Activated CD8-positive, alpha-beta memory T cell treated with anti-CD3 and anti-CD28 coated beads, Interleukin-2, amount 50 U/mL, for 24 hours (primary cell): ENCODE measurements at regions not wholly inside any gene's neighbourhood (a gene's known extent, or its start where the extent isn't known, plus 50 kb on each side); places are given as distances from the start of the nearest gene placed in this dataset.
"Not testable (repeated sequence)": the region's sequence is repeated elsewhere in the genome, so short reads cannot be mapped to it uniquely, and the experiment has no call there.

Experiments
- DNase-seq: peaks from one replicate; pipeline ENCODE4 v3.0.0-alpha.2; 2020; ENCODE audit errors: extremely low read depth

GRCh38 chr15:62639906-62640605 is 402.5 kb upstream of the TPM1 start:
- DNase-seq = no peak

GRCh38 chr15:62641825-62642224 is 400.7 kb upstream of the TPM1 start:
- DNase-seq = no peak

DNA sequence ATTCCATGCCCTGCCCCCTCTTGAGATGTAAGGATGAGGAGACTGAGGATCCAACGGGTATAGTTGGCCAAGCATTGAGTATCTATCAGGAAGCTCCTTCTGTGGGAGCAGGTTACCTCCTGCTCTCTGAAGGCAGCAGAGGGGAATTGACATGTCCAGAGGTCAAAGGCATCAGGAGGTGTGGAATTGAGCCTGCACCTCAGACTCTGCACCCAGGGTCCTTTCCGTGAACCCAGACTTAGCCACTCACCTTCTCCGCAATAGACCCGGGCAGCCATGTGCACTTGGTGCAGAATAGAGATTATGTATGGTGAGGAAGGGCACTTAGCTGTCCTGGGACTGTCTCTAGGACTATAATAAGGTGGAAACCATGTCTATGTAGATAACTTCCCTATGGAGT is 399.0 kb upstream of the TPM1 start:
- no peak for DNase-seq

- DNase-seq = no peak
Measured at GRCh38 chr15:62644216-62644888, 398.2 kb upstream of the TPM1 start.

DNA sequence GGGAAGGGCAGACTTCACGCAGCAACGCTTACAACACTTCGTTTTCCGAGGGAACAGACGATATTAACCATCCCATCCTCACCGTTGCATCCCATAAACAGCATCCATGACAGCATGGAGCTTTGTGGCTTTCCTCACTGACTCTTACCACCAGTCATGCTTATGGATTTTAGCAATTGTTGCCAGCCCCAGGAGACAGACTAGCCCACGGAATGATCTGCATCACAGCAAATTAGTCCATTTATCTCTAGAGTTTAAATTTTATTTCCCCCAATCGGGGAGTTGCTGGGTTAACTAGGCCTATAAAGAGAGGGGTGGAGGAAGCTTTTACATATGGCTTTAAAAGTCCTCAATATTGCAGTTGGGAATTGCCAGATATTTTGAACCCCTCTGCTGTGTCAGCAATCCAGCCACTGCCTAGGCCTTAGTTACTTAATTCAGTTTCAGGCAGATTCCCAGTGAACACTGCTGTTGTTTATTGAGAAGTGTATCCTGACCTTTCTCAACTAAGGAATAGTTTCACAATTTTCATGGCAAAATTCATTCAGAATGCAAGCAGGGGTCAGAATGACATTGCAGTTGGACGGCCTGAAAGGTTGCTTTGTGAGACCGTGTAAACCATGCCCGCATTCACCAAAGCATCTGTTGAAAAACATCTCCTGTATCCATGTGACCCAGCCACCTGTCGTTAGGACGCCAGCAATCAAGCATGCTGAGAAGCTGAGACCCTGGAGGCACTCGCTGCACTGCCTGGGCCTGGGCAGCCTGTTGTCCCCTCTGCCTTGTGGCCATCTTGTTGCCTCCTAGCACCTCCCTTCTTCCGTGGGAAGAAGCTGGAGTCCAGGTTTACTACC is 397.4 kb upstream of the TPM1 start:
- DNase-seq = no peak

DNA sequence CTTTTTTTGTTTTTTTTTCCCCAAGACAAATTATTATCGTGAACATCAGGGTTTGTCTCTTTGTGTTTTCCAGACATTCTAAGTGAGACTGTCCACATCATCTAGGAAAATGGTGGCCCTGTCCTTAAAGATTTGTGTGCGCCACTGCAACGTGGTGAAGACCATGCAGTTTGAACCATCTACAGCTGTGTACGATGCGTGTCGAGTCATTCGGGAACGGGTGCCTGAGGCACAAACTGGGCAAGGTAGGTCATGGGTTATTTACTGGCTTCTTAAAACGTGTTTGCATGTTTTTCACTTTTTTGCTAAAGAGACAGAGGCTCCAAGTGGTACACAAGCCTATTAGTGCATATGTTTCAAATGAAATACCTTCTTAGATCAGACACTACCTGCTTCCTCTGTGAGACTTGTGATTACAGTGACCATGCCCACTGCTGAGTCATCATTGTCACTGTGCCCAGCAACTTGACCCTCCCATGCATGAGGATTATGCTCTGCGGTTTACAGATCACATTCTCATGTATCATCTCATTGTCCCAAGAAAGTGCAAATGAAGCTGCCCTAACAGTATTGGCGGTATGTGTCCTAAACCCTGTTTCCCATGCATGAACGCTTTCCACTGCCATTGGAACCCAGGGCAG is 395.2 kb upstream of the TPM1 start:
- DNase-seq = no peak

DNA sequence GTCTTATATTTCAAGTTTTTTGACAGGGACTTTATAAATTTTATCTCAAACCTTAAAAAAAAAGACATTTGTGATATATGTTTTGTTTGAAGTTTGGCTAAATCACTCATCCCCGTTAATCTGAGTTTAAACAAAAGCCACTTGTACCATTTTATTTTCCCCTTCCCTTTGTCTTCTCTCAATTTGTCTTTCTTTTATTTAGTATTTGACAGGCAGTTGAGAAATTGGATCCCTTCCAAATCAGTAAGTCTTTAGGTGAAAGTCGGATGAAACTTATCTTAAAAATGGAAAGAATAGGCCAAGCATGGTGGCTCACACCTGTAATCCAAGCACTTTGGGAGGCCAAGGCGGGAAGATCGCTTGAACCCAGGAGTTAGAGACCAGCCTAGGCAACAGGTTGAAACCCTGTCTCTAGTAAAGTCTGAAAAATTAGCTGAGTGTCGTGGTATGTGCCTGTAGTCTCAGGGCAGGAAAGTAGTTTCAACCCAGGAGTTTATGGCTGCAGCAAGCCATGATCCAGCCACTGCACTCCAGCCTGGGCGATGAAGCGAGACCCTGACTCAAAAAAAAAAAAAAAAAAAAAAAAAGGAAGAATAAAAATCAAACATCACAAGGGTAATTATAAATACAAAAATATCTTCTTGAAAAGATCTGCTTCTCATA is 394.6 kb upstream of the TPM1 start:
- DNase-seq = no peak

DNA sequence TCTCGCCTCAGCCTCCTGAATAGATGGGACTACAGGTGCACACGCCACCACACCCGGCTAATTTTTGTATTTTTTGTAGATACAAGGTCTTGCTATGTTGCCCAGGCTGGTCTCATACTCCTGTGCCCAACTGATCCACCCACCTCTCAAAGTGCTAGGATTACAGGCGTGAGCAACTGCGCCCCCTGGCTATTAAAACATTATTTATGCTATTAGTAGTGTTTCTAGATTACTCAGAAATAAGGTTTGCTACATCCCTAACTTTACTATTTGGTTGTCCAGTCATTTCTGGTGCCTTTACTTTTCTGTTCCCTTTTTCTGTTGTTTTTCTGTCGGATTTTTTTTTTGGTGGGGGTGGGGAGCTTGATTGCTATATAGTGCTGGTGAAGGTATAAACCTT is 393.6 kb upstream of the TPM1 start:
- no peak for DNase-seq

- DNase-seq = no peak
Measured at GRCh38 chr15:62649793-62650420, 392.6 kb upstream of the TPM1 start.

DNA sequence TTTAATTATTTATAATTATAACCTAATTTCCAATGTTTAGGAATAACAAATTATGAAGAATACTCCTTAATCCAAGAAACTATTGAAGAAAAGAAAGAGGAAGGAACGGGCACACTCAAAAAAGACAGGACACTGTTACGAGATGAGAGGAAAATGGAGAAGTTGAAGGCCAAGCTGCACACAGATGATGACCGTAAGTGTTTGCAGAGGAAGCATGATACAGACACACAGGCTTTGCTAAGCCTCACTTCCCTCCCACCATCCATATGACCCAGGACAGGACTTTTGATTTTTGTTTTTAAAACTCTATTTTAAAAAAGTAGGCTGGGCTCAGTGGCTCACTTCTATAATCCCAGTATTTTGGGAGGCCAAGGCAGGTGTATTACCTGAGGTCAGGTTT is 389.4 kb upstream of the TPM1 start:
- DNase-seq = no peak

GRCh38 chr15:62656071-62656470 is 386.5 kb upstream of the TPM1 start:
- no peak for DNase-seq

DNA sequence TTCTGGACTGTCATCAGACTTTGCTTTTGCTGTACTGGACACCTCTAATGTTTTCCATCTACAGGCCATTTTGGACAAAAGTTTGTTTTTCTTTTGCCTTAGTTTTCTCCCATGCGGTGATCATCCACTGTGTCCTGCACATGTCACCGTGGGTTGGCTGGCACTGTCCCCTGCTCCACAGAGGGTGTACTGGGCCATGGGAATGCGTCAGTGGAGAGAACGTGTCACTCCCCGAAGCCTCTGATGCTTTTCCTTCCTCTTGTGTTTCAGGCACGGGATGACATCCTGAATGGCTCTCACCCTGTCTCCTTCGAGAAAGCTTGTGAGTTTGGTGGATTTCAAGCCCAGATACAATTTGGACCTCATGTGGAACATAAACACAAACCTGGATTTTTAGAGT is 385.0 kb upstream of the TPM1 start:
- not testable (repeated sequence) for DNase-seq

DNA sequence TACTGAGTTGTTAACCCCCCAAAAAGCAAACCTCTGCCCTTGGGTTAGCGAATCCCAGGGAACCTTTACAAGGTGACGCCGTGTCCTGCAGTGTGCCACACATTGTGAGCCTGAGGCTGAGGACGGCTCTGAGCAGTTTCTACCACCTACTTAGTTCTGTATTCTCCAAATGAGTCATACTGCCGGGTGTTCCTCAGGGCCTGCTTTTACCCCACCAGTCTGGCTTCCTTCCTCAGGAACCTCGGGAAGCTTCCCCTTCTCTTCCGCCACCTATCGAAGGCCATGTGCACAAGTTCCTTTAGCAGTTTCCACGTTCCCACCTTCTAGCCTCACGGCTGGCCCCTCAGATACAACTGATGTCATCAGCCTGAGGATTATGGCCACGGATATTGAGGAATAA is 384.0 kb upstream of the TPM1 start:
- DNase-seq = no peak

GRCh38 chr15:62663547-62663946 is 379.0 kb upstream of the TPM1 start:
- no peak for DNase-seq

DNA sequence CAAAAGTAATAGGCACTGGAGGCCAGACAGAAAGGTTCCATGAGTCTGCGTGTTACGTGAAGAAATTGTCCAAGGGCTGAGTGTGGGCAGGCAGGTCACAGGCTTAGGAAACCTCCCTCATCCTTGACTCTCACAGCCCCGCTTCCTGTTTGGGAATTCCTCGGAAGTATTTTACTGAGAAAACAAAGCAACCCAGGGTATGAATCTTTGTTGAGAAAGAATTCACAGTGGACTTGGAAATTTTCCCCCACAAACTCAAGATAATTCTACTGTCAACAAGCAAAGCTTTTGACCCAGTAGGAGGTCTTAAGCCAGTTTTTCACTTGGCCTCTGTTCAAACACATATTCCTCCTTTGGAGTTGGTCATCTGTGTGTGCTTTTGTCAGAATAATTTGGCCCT is 377.1 kb upstream of the TPM1 start:
- DNase-seq = no peak

DNA sequence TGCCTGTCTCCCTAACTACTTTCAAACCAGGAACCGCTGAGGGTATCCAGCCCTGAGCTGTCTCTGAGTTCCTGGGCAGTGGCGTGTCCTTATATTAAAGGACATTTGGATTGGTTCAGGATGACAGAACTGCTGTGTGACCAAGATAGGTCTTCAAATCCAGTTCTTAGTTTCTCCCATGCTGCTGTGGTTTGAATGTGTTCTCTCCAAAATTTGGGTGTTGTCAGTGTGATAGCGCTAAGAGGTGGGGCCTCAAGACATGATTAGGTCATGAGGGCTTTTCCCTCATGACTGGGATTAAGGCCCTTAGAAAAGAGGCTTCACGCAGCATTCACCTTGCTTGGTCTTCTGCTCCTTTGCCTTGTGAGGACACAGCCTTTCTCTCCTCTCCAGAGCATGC is 376.5 kb upstream of the TPM1 start:
- DNase-seq = no peak

- DNase-seq = no peak
Measured at GRCh38 chr15:62672268-62672667, 370.3 kb upstream of the TPM1 start.

- DNase-seq = no peak
Measured at GRCh38 chr15:62676891-62677290, 365.7 kb upstream of the TPM1 start.

DNA sequence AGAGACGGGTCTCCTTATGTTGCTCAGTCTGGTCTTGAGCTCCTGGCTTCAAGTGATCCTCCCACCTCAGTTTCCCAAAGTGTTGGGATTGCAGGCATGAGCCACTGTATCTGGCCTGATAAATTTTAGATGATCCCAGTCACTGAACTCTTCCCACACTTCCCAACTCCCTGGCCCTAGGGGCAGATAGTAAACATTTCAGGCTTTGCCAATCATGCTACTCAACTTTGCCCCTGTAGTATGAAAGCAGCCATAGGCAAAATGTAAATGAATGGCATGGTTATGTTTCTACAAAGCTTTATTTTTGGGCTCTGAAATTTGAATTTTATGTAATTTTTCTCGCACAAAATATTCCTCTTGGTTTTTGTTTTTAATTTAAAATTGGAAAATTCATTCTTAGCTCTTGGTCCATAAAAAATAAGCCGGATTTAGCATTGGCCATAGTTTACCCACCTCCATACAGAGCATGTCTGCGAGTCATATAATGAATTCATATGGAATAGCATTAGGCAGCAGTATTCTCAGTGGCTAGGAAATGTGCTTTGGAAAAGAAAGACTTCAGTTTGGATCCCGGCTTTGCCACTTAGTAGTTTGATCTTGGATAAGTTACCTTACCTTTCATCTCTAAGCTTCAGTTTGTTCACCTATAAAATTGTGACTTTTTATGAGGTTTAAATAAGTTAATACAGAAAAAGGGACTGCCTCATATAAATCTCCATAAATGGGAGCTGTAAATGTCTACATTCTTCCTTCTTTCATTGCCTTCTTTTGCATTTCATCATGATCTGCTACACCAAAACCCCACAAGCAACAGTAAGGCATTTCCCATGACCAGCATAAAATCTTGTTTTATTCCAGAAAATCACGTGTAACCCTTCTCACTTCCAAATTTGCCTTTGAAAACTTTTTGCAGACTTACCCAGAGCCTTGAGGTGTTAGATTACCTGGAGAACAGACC is 360.3 kb upstream of the TPM1 start:
- DNase-seq = no peak

GRCh38 chr15:62683192-62683591 is 359.4 kb upstream of the TPM1 start:
- not testable (repeated sequence) for DNase-seq
